DMS53 (cell line): ENCODE measurements at regions not wholly inside any gene's neighbourhood (a gene's known extent, or its start where the extent isn't known, plus 50 kb on each side); places are given as distances from the start of the nearest gene placed in this dataset.
A peak's percentile ranks its signal among the peaks of the same experiment; 100 is the strongest.
"Not testable (repeated sequence)": the region's sequence is repeated elsewhere in the genome, so short reads cannot be mapped to it uniquely, and the experiment has no call there.

ENCODE experiments used
- DNase-seq: peaks from one replicate; lab custom pipeline; 2025; lab: John Stamatoyannopoulos, UW

GRCh38 chr3:4149296-4149695 lies 153.9 kb upstream of the SETMAR start:
- no peak for DNase-seq

DNA sequence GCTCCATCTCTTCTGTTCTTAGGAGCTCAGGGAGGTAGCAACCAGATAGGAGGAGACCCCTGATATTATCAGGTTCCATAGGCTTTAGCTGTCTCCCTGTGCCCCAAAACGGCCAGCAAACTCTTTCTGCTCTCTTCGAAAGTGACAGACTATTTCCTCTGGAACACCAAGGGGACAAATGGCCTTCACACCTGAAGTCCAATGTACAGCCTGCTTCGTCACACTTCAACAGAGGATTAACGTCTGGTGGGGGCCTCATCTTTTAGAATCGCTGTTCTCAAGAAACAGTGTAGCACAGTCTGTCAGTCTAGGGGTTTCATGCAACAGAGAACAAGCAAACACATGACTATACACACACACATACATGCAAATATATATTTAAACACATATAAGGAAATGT lies 152.4 kb upstream of the SETMAR start:
- no peak for DNase-seq

DNA sequence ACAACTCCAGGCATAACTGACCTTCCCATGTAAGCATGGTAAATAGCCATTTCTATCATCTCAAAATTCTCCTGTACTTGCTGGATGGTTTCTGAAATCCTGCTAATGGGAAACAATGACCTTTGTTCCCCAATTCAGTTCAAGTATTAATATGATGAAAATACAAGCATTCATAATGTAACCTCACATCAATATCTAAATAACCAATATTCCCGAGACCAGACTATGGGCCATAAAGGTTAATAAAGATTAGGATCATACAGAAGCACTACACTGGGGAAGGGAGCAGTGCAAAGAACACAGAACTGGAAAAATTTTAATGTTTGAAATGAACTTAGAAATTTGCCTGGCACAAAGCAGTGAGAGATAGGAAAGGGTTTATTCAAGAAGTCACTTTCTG lies 151.3 kb upstream of the SETMAR start:
- DNase-seq: no peak

DNA sequence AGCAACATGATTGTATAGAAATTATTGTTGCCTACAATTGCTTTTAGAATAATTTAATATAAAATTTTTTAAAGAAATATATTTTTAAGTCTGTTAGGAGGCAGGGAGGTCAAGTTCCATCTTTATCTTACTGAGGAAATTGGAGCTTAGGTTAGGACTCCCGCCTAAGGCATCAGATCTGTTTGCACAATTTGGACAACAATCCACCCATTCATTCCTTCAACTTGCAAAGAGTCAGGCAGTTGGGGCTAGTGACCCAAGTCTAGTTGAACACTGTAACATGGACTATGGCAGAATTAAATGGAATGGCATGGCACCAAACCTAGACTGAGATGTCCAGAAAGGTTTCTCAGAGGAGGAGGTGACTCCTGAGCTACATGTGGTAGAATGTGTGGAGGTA lies 149.4 kb upstream of the SETMAR start:
- DNase-seq: no peak

GRCh38 chr3:4158329-4158728 lies 144.8 kb upstream of the SETMAR start:
- DNase-seq: no peak

DNA sequence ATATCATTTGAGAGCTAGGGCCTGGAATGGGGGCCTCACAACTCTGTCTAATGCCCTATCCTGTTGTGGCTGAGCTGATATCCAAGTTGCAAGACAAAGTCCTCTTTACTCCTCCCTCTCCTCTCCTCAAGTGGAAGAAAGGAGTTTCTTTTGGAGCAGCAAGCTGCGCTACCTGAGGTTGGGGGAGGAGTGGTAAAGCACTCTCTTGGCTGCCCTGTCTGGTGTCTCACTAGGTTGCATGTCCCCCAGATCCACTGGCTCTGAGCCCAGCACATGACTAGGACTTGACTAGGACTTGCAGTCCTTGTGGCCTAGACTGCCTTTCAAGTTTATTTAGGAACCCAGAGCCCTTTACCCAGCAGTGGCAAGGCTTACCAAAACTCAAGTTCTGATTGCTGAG lies 141.1 kb upstream of the SETMAR start:
- no peak for DNase-seq

GRCh38 chr3:4163011-4163410 lies 140.2 kb upstream of the SETMAR start:
- DNase-seq: peak; percentile 0

- no peak for DNase-seq
Observed at GRCh38 chr3:4166540-4166939, 136.6 kb upstream of the SETMAR start.

GRCh38 chr3:4167230-4167629 lies 135.9 kb upstream of the SETMAR start:
- DNase-seq: not testable (repeated sequence)

DNA sequence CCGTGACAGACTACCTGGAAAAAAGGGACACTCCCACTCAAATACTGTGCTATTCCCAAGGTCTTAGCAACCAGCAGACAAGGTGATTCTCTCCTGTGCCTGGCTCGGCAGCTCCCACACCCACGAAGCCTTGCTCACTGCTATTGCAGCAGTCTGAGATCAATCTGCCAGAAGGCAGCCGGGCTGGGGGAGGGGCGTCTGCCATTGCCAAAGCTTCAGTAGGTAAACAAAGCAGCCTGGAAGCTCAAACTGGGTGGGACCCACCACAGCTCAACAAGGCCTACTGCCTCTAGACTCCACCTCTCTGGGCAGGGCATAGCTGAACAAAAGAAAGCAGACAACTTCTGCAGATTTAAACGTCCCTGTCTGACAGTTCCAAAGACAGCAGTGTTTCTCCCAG lies 128.4 kb upstream of the SETMAR start:
- no peak for DNase-seq

GRCh38 chr3:4191971-4192370 lies 111.2 kb upstream of the SETMAR start:
- no peak for DNase-seq

- no peak for DNase-seq
Observed at GRCh38 chr3:4195006-4195405, 108.2 kb upstream of the SETMAR start.

- DNase-seq: no peak
Observed at GRCh38 chr3:4196506-4197147, 106.5 kb upstream of the SETMAR start.

- DNase-seq: no peak
Observed at GRCh38 chr3:4197670-4198069, 105.5 kb upstream of the SETMAR start.

DNA sequence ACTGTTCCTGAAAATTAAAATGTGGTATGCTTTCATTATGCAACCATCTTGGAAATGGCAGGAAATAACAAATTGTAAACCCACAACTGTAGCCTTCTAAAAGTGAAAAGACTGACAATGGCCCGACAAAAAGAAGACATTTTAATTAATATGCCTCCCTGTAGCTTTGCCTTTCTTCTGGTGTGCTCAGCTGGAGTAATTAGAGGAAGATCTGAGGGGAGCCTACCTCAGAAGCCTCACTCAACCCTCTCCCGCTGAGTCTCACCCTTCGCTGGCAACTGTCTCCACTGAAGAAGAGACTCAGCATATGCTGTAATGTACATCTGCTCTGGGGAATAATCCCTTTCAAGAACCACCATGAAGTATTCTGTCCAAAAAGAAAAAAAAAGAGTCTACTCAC lies 104.7 kb upstream of the SETMAR start:
- DNase-seq: no peak

- DNase-seq: not testable (repeated sequence)
Observed at GRCh38 chr3:4204776-4205175, 98.4 kb upstream of the SETMAR start.

- no peak for DNase-seq
Observed at GRCh38 chr3:4207672-4208071, 95.5 kb upstream of the SETMAR start.

DNA sequence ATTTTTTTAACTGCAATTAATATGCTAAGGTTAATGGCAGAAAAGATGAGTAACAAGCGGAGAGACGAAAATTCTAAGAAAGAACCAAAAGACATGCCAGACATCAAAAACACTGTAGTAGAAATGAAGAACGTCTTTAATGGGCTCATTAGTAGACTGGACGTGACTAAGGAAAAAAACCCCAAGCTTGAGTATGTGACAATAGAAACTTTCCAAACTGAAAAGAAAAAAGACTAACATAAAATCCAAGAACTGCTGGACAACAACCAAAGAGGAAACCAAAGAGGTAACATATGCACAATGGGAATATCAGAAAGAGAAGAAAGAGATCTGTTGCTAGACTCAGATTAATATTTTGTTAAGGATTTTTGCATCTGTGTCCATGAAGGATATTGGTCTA lies 94.6 kb upstream of the SETMAR start:
- DNase-seq: no peak

DNA sequence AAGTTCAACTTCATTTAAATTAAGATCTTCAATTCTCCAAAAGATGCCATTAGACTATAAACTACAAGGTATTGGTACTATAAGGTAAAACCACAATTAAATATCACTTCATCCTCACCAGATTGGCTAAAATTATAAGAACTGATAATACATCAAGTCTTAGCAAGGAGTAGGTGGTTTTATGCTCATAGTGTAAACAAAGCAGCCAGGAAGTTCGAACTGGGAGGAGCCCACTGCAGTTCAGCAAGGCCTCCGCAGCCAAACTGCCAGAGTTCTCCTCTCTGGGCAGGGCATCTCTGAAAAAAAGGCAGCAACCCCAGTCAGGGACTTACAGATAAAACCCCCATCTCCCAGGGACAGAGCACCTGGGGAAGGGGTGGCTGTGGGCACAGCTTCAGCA lies 91.6 kb upstream of the SETMAR start:
- no peak for DNase-seq

DNA sequence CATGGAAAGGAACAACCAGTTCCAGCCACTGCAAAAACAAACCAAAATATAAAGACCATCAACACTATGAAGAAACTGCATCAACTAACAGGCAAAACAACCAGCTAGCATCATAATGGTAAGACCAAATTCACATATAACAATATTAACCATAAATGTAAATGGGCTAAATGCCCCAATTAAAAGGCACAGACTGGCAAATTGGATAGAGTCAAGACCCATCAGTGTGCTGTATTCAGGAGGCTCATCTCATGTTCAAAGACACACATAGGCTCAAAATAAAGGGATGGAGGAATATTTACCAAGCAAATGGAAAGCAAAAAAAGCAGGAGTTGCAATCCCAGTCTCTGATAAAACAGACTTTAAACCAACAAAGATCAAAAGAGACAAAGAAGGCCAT lies 89.7 kb upstream of the SETMAR start:
- not testable (repeated sequence) for DNase-seq

- not testable (repeated sequence) for DNase-seq
Observed at GRCh38 chr3:4216974-4217373, 86.2 kb upstream of the SETMAR start.

DNA sequence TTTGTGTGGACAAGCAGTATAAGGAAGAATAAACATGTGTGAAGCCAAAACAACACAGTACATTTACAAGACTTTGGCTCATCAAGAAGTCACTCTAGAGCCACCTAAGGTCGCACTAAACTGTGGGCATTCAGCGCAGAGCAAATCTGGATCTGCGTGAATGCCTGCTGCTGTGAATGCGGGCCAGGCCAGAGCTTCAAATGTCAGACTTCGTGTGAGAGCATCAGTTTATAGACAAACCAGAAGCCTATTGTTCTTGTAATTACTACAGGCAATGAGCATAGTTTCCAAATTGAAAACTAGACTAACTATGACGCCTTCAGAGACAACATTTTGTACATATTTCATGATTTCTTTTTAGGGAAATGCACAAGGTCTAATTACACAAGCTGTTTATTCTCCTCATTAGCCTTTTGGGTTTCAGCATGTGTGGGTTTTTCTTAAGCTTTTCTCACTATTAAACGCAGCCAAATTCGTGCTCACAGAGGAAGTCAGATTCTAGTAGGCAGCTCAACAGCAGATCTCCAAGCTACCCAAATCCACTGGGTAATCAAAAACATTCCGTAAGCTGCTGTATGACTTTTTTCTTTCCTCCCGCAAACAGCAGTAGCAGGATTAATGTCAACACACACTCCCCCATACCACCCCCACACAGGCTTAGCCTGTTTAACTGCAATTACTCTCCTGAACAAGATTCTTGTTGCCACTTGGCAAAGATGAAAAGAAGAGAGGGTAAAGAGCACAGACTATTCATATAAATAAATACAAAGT lies 84.5 kb upstream of the SETMAR start:
- no peak for DNase-seq

- no peak for DNase-seq
Observed at GRCh38 chr3:4219227-4219568, 84.0 kb upstream of the SETMAR start.

GRCh38 chr3:4220065-4220464 lies 83.1 kb upstream of the SETMAR start:
- no peak for DNase-seq
